Endothelial cell of umbilical vein (primary cell): ENCODE measurements at regions not wholly inside any gene's neighbourhood (a gene's known extent, or its start where the extent isn't known, plus 50 kb on each side); places are given as distances from the start of the nearest gene placed in this dataset.

Source experiments
- JUN ChIP-seq: IDR thresholded peaks from 2 replicates; pipeline ENCODE4 v1.6.1; 2011; ENCODE audit warnings: borderline replicate concordance, low read depth; ENCODE audit not compliant: insufficient read length, insufficient read depth
- TF ChIP-seq, protein P1 (sequence below), 2 donors: IDR thresholded peaks; 1 replicate in 1 of 2; 2 replicates in 1 of 2; pipeline ENCODE4 v1.5.1; 2011; ENCODE audit warnings: low read length in 2 of 2, mild to moderate bottlenecking in 2 of 2, moderate library complexity in 2 of 2, control low read depth in 1 of 2, inconsistent platforms in 1 of 2, low read depth in 1 of 2; ENCODE audit not compliant: insufficient read depth in 1 of 2; ENCODE audit errors: extremely low read depth in 1 of 2
- TF ChIP-seq, protein P2 (sequence below): IDR thresholded peaks from 2 replicates; pipeline ENCODE4 v1.6.1; 2011; ENCODE audit not compliant: insufficient read depth, insufficient read length

GRCh38 chr13:79815041-79815440, 334.1 kb downstream of the NDFIP2 start:
- TF ChIP-seq, protein P1, sequence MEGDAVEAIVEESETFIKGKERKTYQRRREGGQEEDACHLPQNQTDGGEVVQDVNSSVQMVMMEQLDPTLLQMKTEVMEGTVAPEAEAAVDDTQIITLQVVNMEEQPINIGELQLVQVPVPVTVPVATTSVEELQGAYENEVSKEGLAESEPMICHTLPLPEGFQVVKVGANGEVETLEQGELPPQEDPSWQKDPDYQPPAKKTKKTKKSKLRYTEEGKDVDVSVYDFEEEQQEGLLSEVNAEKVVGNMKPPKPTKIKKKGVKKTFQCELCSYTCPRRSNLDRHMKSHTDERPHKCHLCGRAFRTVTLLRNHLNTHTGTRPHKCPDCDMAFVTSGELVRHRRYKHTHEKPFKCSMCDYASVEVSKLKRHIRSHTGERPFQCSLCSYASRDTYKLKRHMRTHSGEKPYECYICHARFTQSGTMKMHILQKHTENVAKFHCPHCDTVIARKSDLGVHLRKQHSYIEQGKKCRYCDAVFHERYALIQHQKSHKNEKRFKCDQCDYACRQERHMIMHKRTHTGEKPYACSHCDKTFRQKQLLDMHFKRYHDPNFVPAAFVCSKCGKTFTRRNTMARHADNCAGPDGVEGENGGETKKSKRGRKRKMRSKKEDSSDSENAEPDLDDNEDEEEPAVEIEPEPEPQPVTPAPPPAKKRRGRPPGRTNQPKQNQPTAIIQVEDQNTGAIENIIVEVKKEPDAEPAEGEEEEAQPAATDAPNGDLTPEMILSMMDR (IDR thresholded peaks at IDR 0.05; ENCODE audit: extremely low read depth in 1 of 2, insufficient read depth in 1 of 2, low read depth in 1 of 2, low read length in 2 of 2): no peak
- TF ChIP-seq JUN: no peak
- TF ChIP-seq, protein P2, sequence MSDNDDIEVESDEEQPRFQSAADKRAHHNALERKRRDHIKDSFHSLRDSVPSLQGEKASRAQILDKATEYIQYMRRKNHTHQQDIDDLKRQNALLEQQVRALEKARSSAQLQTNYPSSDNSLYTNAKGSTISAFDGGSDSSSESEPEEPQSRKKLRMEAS: no peak
